H1 (cell line): ENCODE measurements at regions not wholly inside any gene's neighbourhood (a gene's known extent, or its start where the extent isn't known, plus 50 kb on each side); places are given as distances from the start of the nearest gene placed in this dataset.

Experiments used
- CTCF ChIA-PET: fragments of 300-600 bp; sonication (Branson Sonifier 250); formaldehyde crosslinking; loops from one replicate; lab custom pipeline; 2021; ENCODE audit not compliant: partially characterized antibody; lab: Charles Lee
- POLR2A ChIA-PET: fragments of 300-600 bp; sonication (Branson Sonifier 250); formaldehyde crosslinking; loops from one replicate; lab custom pipeline; 2021; ENCODE audit warnings: inconsistent platforms; ENCODE audit not compliant: partially characterized antibody; lab: Charles Lee
- DNase-seq, 2 experiments: peaks; one replicate each; pipeline versions ENCODE4 v3.0.0 to v3.0.0-alpha.2; 2010 to 2022; ENCODE audit warnings: low spot score in 2 of 2, low read depth in 1 of 2, mixed read lengths in 1 of 2
- FAIRE-seq: peaks from 2 replicates; lab custom pipeline; 2011; peaks lifted over from hg19 to GRCh38; lab: Jason Lieb, UNC
- H2AFZ ChIP-seq: 2 replicates; pipeline ENCODE4 v1.8.1; 2012; ENCODE audit warnings: low read length, inconsistent platforms
- H2AK5ac ChIP-seq: 2 replicates; pipeline ENCODE4 v1.6.1; 2013; ENCODE audit warnings: low read depth, low read length
- H2BK120ac ChIP-seq: replicated peaks from 2 replicates; pipeline ENCODE3; 2013; ENCODE audit warnings: low read depth, low read length, inconsistent platforms
- H2BK12ac ChIP-seq: 2 replicates; pipeline ENCODE4 v1.6.1; 2013; ENCODE audit warnings: low read depth, low read length
- H2BK15ac ChIP-seq: 2 replicates; pipeline ENCODE4 v1.6.1; 2013; ENCODE audit warnings: low read length
- H2BK20ac ChIP-seq: 2 replicates; pipeline ENCODE4 v1.6.1; 2013; ENCODE audit warnings: low read length
- H2BK5ac ChIP-seq: 2 replicates; pipeline ENCODE4 v1.6.1; 2013; ENCODE audit warnings: low read depth, low read length
- H3K14ac ChIP-seq: 2 replicates; pipeline ENCODE4 v1.6.1; 2013; ENCODE audit warnings: inconsistent platforms; ENCODE audit not compliant: insufficient read length
- H3K18ac ChIP-seq: 2 replicates; pipeline ENCODE4 v1.6.1; 2013; ENCODE audit warnings: low read length; ENCODE audit errors: extremely low read depth
- H3K23ac ChIP-seq: 2 replicates; pipeline ENCODE4 v1.6.1; 2013; ENCODE audit warnings: inconsistent platforms; ENCODE audit not compliant: insufficient read length
- H3K23me2 ChIP-seq: 2 replicates; pipeline ENCODE4 v1.6.1; 2013; ENCODE audit warnings: low read depth, low read length
- H3K27ac ChIP-seq: 2 replicates; pipeline ENCODE4 v1.6.1; 2011; ENCODE audit warnings: low read depth, low read length, inconsistent platforms
- H3K27me3 ChIP-seq, 4 experiments: replicated peaks in 1 of 4; 1 replicate in 1 of 4; 2 replicates in 3 of 4; pipeline versions ENCODE4 v1.6.1 to v1.8.1; 2011 to 2013; ENCODE audit warnings: low read length in 3 of 4, mild to moderate bottlenecking in 3 of 4, inconsistent platforms in 2 of 4, mixed read lengths in 2 of 4, moderate library complexity in 1 of 4; ENCODE audit not compliant: control insufficient read depth in 3 of 4, insufficient read depth in 3 of 4; ENCODE audit errors: extremely low read depth in 1 of 4
- H3K36me3 ChIP-seq, 4 experiments: 2 replicates each; pipeline versions ENCODE4 v1.6.1 to v1.8.1; 2011 to 2013; ENCODE audit warnings: mild to moderate bottlenecking in 4 of 4, low read length in 3 of 4, moderate library complexity in 2 of 4, control low read depth in 1 of 4, inconsistent platforms in 1 of 4; ENCODE audit not compliant: insufficient read depth in 4 of 4, control insufficient read depth in 2 of 4
- H3K4ac ChIP-seq: replicated peaks from 2 replicates; pipeline ENCODE3; 2013; ENCODE audit warnings: low read length, low read depth, mixed read lengths, inconsistent platforms; ENCODE audit not compliant: insufficient read length
- H3K4me1 ChIP-seq, 4 experiments: replicated peaks in 1 of 4; 1 replicate in 1 of 4; 2 replicates in 3 of 4; pipeline versions ENCODE4 v1.6.1 to v1.8.1; 2011 to 2013; ENCODE audit warnings: low read length in 3 of 4, inconsistent platforms in 2 of 4, mixed read lengths in 1 of 4; ENCODE audit not compliant: insufficient read depth in 4 of 4, control insufficient read depth in 3 of 4
- H3K4me2 ChIP-seq, 2 experiments: 2 replicates each; pipeline versions ENCODE4 v1.6.1 to v1.8.1; 2011 to 2013; ENCODE audit warnings: low read depth in 2 of 2, low read length in 2 of 2, control low read depth in 1 of 2, inconsistent platforms in 1 of 2, mild to moderate bottlenecking in 1 of 2; ENCODE audit not compliant: insufficient read depth in 1 of 2
- H3K4me3 ChIP-seq, 4 experiments: fragments of 200-600, 300-600 bp in 1 of 4; sonication (generic), shearing (Covaris generic), sonication (Bioruptor Twin) in 1 of 4; 2 replicates each; pipeline versions ENCODE4 v1.5.1 to v1.8.1; 2011 to 2016; ENCODE audit warnings: low read length in 4 of 4, low read depth in 3 of 4, control low read depth in 2 of 4, inconsistent platforms in 2 of 4, mild to moderate bottlenecking in 2 of 4, mixed read lengths in 1 of 4, moderate library complexity in 1 of 4; ENCODE audit not compliant: insufficient read depth in 2 of 4; ENCODE audit errors: extremely low read depth in 1 of 4
- H3K56ac ChIP-seq: replicated peaks from 2 replicates; pipeline ENCODE3; 2013; ENCODE audit warnings: low read depth, mild to moderate bottlenecking, mixed read lengths, low read length, inconsistent platforms; ENCODE audit not compliant: insufficient read length
- H3K79me1 ChIP-seq: 2 replicates; pipeline ENCODE4 v1.6.1; 2013; ENCODE audit warnings: low read depth, low read length, control low read depth
- H3K79me2 ChIP-seq, 2 experiments: 2 replicates each; pipeline versions ENCODE4 v1.6.1 to v1.8.1; 2012 to 2013; ENCODE audit warnings: low read length in 2 of 2, mild to moderate bottlenecking in 2 of 2, inconsistent platforms in 1 of 2; ENCODE audit not compliant: insufficient read depth in 2 of 2, control insufficient read depth in 1 of 2
- H3K9ac ChIP-seq, 4 experiments: replicated peaks in 1 of 4; 1 replicate in 1 of 4; 2 replicates in 3 of 4; pipeline versions ENCODE4 v1.6.1 to v1.8.1; 2011 to 2013; ENCODE audit warnings: low read depth in 3 of 4, low read length in 3 of 4, control low read depth in 2 of 4, mild to moderate bottlenecking in 2 of 4, moderate library complexity in 2 of 4, inconsistent platforms in 1 of 4; ENCODE audit errors: extremely low read depth in 1 of 4
- H3K9me3 ChIP-seq, 2 experiments: 2 replicates each; pipeline versions ENCODE4 v1.6.1 to v1.8.1; 2012 to 2013; ENCODE audit warnings: mild to moderate bottlenecking in 2 of 2, moderate library complexity in 2 of 2, control low read depth in 1 of 2, inconsistent platforms in 1 of 2, low read depth in 1 of 2, low read length in 1 of 2, mixed read lengths in 1 of 2; ENCODE audit not compliant: insufficient read depth in 2 of 2
- H4K20me1 ChIP-seq, 2 experiments: replicated peaks in 1 of 2; 2 replicates each; pipeline versions ENCODE3 to v1.8.1; 2011 to 2013; ENCODE audit warnings: inconsistent platforms in 2 of 2, low read length in 2 of 2, mild to moderate bottlenecking in 1 of 2; ENCODE audit not compliant: insufficient read depth in 2 of 2, control insufficient read depth in 1 of 2
- H4K5ac ChIP-seq: 2 replicates; pipeline ENCODE4 v1.6.1; 2013; ENCODE audit warnings: low read length, low read depth, mixed read lengths, inconsistent platforms; ENCODE audit not compliant: insufficient read length
- H4K8ac ChIP-seq: 2 replicates; pipeline ENCODE4 v1.8.0; 2013; ENCODE audit warnings: mild to moderate bottlenecking, moderate library complexity, low read length, inconsistent platforms; ENCODE audit not compliant: insufficient read depth; ENCODE audit errors: extremely low read depth
- H4K91ac ChIP-seq: replicated peaks from 2 replicates; pipeline ENCODE3; 2013; ENCODE audit warnings: low read length, mixed read lengths, inconsistent platforms; ENCODE audit not compliant: insufficient read length
- BACH1 ChIP-seq: IDR thresholded peaks from 2 replicates; pipeline ENCODE4 v1.6.1; 2012; ENCODE audit warnings: low read length, improper control_type of control experiment
- CBX8 ChIP-seq: fragments of 300-800, 300-1000 bp; sonication (generic); IDR thresholded peaks from 2 replicates; pipeline ENCODE4 v1.7.1; 2016; ENCODE audit warnings: low read depth, low read length, borderline replicate concordance
- CHD1 ChIP-seq: IDR thresholded peaks from 2 replicates; pipeline ENCODE4 v1.6.1; 2012; ENCODE audit warnings: low read depth, low read length, improper control_type of control experiment
- CHD2 ChIP-seq: IDR thresholded peaks from 2 replicates; pipeline ENCODE4 v1.6.1; 2012; ENCODE audit warnings: low read length, improper control_type of control experiment
- EP300 ChIP-seq, 2 experiments: IDR thresholded peaks; 1 replicate in 1 of 2; 2 replicates in 1 of 2; pipeline ENCODE4 v1.6.1; 2011 to 2012; ENCODE audit warnings: low read depth in 2 of 2, low read length in 2 of 2, mild to moderate bottlenecking in 2 of 2, borderline replicate concordance in 1 of 2, inconsistent platforms in 1 of 2, moderate library complexity in 1 of 2
- EZH2 ChIP-seq: fragments of 200-600 bp; sonication (generic); IDR thresholded peaks from 2 replicates; pipeline ENCODE4 v1.7.1; 2012; ENCODE audit warnings: low read depth, mild to moderate bottlenecking, moderate library complexity, low read length, inconsistent platforms; ENCODE audit not compliant: severe bottlenecking
- GABPA ChIP-seq: IDR thresholded peaks from 2 replicates; pipeline ENCODE4 v1.6.1; 2011; ENCODE audit warnings: mild to moderate bottlenecking, low read length, moderate library complexity, borderline replicate concordance; ENCODE audit not compliant: insufficient read depth
- HDAC6 ChIP-seq: IDR thresholded peaks from one replicate; pipeline ENCODE4 v1.7.1; 2012; ENCODE audit warnings: low read depth, mild to moderate bottlenecking, inconsistent platforms, low read length, moderate library complexity
- RFX5 ChIP-seq: IDR thresholded peaks from 2 replicates; pipeline ENCODE4 v1.6.1; 2011; ENCODE audit warnings: low read depth, low read length, improper control_type of control experiment, borderline replicate concordance
- SIN3A ChIP-seq, 2 experiments: IDR thresholded peaks in 1 of 2; conservative IDR thresholded peaks in 1 of 2; 2 replicates each; pipeline ENCODE4 v1.6.1; 2011 to 2012; ENCODE audit warnings: low read length in 2 of 2, improper control_type of control experiment in 1 of 2, low read depth in 1 of 2, mild to moderate bottlenecking in 1 of 2
- SRF ChIP-seq: IDR thresholded peaks from 2 replicates; pipeline ENCODE4 v1.6.1; 2011; ENCODE audit warnings: mild to moderate bottlenecking, low read depth, low read length, moderate library complexity
- TAF1 ChIP-seq: IDR thresholded peaks from 2 replicates; pipeline ENCODE4 v1.6.1; 2011; ENCODE audit warnings: mild to moderate bottlenecking, low read depth, low read length
- TCF12 ChIP-seq: IDR thresholded peaks from 2 replicates; pipeline ENCODE4 v1.6.1; 2011; ENCODE audit warnings: low read depth, mild to moderate bottlenecking, low read length
- WGBS, 2 experiments: shearing (Covaris generic) in 1 of 2; methylation state at CpG; one replicate each; pipeline versions ENCODE4 v1.1.6 to v1.1.7; 2013 to 2015; ENCODE audit warnings: low lambda C conversion rate in 2 of 2, mixed read lengths in 2 of 2, inconsistent platforms in 1 of 2, low coverage in 1 of 2, missing lambda C conversion rate in 1 of 2; ENCODE audit not compliant: insufficient replicate concordance in 2 of 2, insufficient coverage in 1 of 2, insufficient read length in 1 of 2; ENCODE audit errors: extremely low coverage in 1 of 2, missing lambda C conversion rate in 1 of 2; 5-methylcytosine and 5-hydroxymethylcytosine counted together

DNA sequence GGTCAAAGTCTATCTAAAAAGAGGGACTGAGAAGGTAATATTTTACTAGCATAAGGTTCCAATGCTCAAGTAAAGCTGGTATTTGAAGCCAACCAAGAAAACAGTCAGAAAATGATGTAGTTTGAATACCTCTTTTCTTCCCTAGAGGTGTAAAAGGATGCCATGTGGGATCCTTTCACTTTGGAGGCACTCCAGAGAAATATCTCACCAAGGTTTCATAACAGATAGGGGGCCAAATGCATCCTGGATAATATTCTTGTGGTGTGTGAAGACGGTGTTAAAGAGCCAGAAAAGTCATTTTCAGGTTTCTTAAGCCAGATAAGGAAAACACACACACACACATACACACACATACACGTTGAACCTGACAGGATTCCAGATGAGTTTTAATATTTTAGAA lies 136.1 kb upstream of the PRKD1 start:
- Histone ChIP-seq H4K20me1 (no peaks in the 10 kb centered on the region), H3K4me1 (no peaks in the 10 kb centered on the region), H4K8ac (no peak overlapping the region), H4K91ac (no peak overlapping the region), H3K9me3 (no peaks in the 10 kb centered on the region), H4K5ac (no peak overlapping the region), H3K4me3 (no peak overlapping the region), H2BK15ac (no peak overlapping the region), H2AK5ac (no peak overlapping the region), H2BK120ac (no peak overlapping the region), H3K9ac (no peak overlapping the region), H3K23me2 (no peaks in the 10 kb centered on the region), H2BK20ac (no peak overlapping the region), H3K79me2 (no peaks in the 10 kb centered on the region), H3K23ac (no peak overlapping the region), H2BK12ac (no peak overlapping the region), H3K27ac (no peak overlapping the region), H2AFZ (no peak overlapping the region), H3K4me2 (no peak overlapping the region), H3K56ac (no peak overlapping the region), H3K36me3 (no peaks in the 10 kb centered on the region), H3K18ac (no peak overlapping the region), H3K27me3 (no peaks in the 10 kb centered on the region), H3K14ac (no peak overlapping the region), H3K4ac (no peak overlapping the region), H3K79me1 (no peaks in the 10 kb centered on the region), H2BK5ac (no peak overlapping the region)
- POLR2A ChIA-PET, result no interaction called here
- DNase-seq, result no peak
- CTCF ChIA-PET, result no interaction called here
- 88% methylated on average over 2 of the region's 2 CpGs; no CpG with 5 or more reads in 1 of the 2 experiments for WGBS, 2 experiments
- FAIRE-seq, result no peak
- no peak for TF ChIP-seq CHD1
- TF ChIP-seq TAF1, result no peak
- TF ChIP-seq GABPA, result no peak
- TF ChIP-seq HDAC6, result no peak
- TF ChIP-seq TCF12, result no peak
- TF ChIP-seq CHD2, result no peak
- TF ChIP-seq SRF, result no peak
- no peak for TF ChIP-seq SIN3A (conservative IDR thresholded peaks at IDR 0.05 in 1 of 2, IDR thresholded peaks at IDR 0.05 in 1 of 2; ENCODE audit: low read depth in 1 of 2, low read length in 2 of 2)
- no peak for TF ChIP-seq RFX5
- no peak for TF ChIP-seq CBX8
- TF ChIP-seq EP300 (IDR thresholded peaks at IDR 0.05; ENCODE audit: borderline replicate concordance in 1 of 2, low read depth in 2 of 2, low read length in 2 of 2), result no peak
- TF ChIP-seq EZH2, result no peak
- TF ChIP-seq BACH1, result no peak
